LNCaP clone FGC (cell line): ENCODE measurements at regions not wholly inside any gene's neighbourhood (a gene's known extent, or its start where the extent isn't known, plus 50 kb on each side); places are given as distances from the start of the nearest gene placed in this dataset.

Experiments used
- DNase-seq: peaks from one replicate; pipeline ENCODE4 v3.0.0-alpha.2; 2011; ENCODE audit warnings: low read depth
- H3K4me3 ChIP-seq: 2 replicates; pipeline ENCODE4 v1.5.1; 2011; ENCODE audit warnings: mild to moderate bottlenecking, low read depth, low read length, control low read depth
- CTCF ChIP-seq: IDR thresholded peaks from 2 replicates; pipeline ENCODE4 v1.5.1; 2012; ENCODE audit warnings: mild to moderate bottlenecking; ENCODE audit not compliant: control insufficient read depth, insufficient read depth; ENCODE audit errors: extremely low read depth

GRCh38 chr11:13905137-13905781 lies 57.3 kb upstream of the SPON1 start:
- TF ChIP-seq CTCF: no peak

GRCh38 chr11:13907678-13908077 lies 54.8 kb upstream of the SPON1 start:
- no peak overlapping the region for H3K4me3 ChIP-seq
- TF ChIP-seq CTCF: no peak
- no peak for DNase-seq

More at GRCh38 chr11:13905137-13905781, 57.3 kb upstream of the SPON1 start:
- H3K4me3 ChIP-seq: no peak overlapping the region
- DNase-seq: no peak

GRCh38 chr11:13908535-13908934 lies 54.0 kb upstream of the SPON1 start:
- TF ChIP-seq CTCF: no peak
- H3K4me3 ChIP-seq: no peak overlapping the region
- no peak for DNase-seq
